Fibroblast of the aortic adventitia (primary cell): ENCODE measurements at regions not wholly inside any gene's neighbourhood (a gene's known extent, or its start where the extent isn't known, plus 50 kb on each side); places are given as distances from the start of the nearest gene placed in this dataset.
A peak's percentile ranks its signal among the peaks of the same experiment; 100 is the strongest.

Experiments
- DNase-seq: peaks from one replicate; pipeline ENCODE4 v3.0.0-alpha.2; 2010; ENCODE audit warnings: low read depth
- H3K4me3 ChIP-seq: 2 replicates; pipeline ENCODE4 v1.5.1; 2011; ENCODE audit warnings: low read depth, mild to moderate bottlenecking, control low read depth, low read length, moderate library complexity
- CTCF ChIP-seq: IDR thresholded peaks from 2 replicates; pipeline ENCODE4 v1.5.1; 2011; ENCODE audit warnings: mild to moderate bottlenecking, low read length, control low read depth, inconsistent platforms; ENCODE audit not compliant: insufficient read depth

- no peak overlapping the region for H3K4me3 ChIP-seq
- TF ChIP-seq CTCF, result no peak
- no peak for DNase-seq
Observed at GRCh38 chr14:82642425-82642824, 1108.8 kb upstream of the SEL1L start.

- H3K4me3 ChIP-seq, result no peak overlapping the region
- TF ChIP-seq CTCF, result no peak
- DNase-seq, result no peak
Observed at GRCh38 chr14:82647088-82647810, 1113.6 kb upstream of the SEL1L start.

- no peak for TF ChIP-seq CTCF
- no peak overlapping the region for H3K4me3 ChIP-seq
- DNase-seq, result no peak
Observed at GRCh38 chr14:82655770-82656169, 1122.1 kb upstream of the SEL1L start.

- DNase-seq, result no peak
- no peak for TF ChIP-seq CTCF
- H3K4me3 ChIP-seq, result no peak overlapping the region
Observed at GRCh38 chr14:82657186-82657675, 1123.6 kb upstream of the SEL1L start.

- DNase-seq, result no peak
- no peak for TF ChIP-seq CTCF
- no peak overlapping the region for H3K4me3 ChIP-seq
Observed at GRCh38 chr14:82661258-82661657, 1127.6 kb upstream of the SEL1L start.

- no peak for TF ChIP-seq CTCF
- peak; percentile 31 for DNase-seq
- H3K4me3 ChIP-seq, result no peak overlapping the region
Observed at GRCh38 chr14:82667006-82667405, 1133.4 kb upstream of the SEL1L start.

- DNase-seq, result peak; percentile 1
- no peak for TF ChIP-seq CTCF
- no peak overlapping the region for H3K4me3 ChIP-seq
Observed at GRCh38 chr14:82667501-82667900, 1133.8 kb upstream of the SEL1L start.
